HepG2 (cell line): ENCODE measurements at regions not wholly inside any gene's neighbourhood (a gene's known extent, or its start where the extent isn't known, plus 50 kb on each side); places are given as distances from the start of the nearest gene placed in this dataset.

Experiments
- ATAC-seq: fragments of 200-7000 bp; cut with Tn5 transposase; 3 replicates; pipeline ENCODE4 v1.9.1; 2020; ENCODE audit warnings: mild to moderate bottlenecking, moderate library complexity
- BruUV-seq: library from RNA; stranded (reverse); fragments of 400-500 nt; replicated peaks from 2 replicates; lab custom pipeline; 2021; lab: Mats Ljungman, UMichigan
- CTCF ChIA-PET: fragments of 300-600 bp; formaldehyde crosslinking; extraction: SDS; loops from one replicate; lab custom pipeline; 2021; ENCODE audit warnings: low total read pairs, inconsistent platforms, low intra/inter-chr PET ratio; lab: Yijun Ruan, JAX
- POLR2A ChIA-PET: fragments of 350-600 bp; sonication (Branson Sonifier 250); formaldehyde crosslinking; loops from one replicate; lab custom pipeline; 2020; ENCODE audit warnings: antibody characterized with exemption, inconsistent platforms; lab: Yijun Ruan, JAX
- DNase-seq: peaks from one replicate; pipeline ENCODE4 v3.0.0-alpha.2; 2015; ENCODE audit warnings: low spot score
- FAIRE-seq: peaks from 3 replicates; lab custom pipeline; 2011; peaks lifted over from hg19 to GRCh38; lab: Jason Lieb, UNC
- H2AFZ ChIP-seq: one replicate; pipeline ENCODE4 v1.6.1; 2011; ENCODE audit warnings: low read length, inconsistent platforms
- H3K27ac ChIP-seq: fragments of 300-600 bp; 3 replicates; pipeline ENCODE4 v1.8.0; 2011; ENCODE audit warnings: mixed run types, mild to moderate bottlenecking, mixed read lengths, low read length, inconsistent platforms; ENCODE audit not compliant: insufficient read depth; ENCODE audit errors: extremely low read length
- H3K27me3 ChIP-seq, 2 experiments: fragments of 200-600 bp in 1 of 2; 2 replicates in 1 of 2; 3 replicates in 1 of 2; pipeline versions ENCODE4 v1.6.0 to v1.8.0; 2011; ENCODE audit warnings: low read length in 2 of 2, mild to moderate bottlenecking in 2 of 2, moderate library complexity in 2 of 2, inconsistent platforms in 1 of 2; ENCODE audit not compliant: insufficient read depth in 2 of 2, control insufficient read depth in 1 of 2
- H3K36me3 ChIP-seq, 2 experiments: fragments of 200-600 bp in 1 of 2; replicated peaks in 1 of 2; 2 replicates in 1 of 2; 3 replicates in 1 of 2; pipeline versions ENCODE4 v1.5.1 to v1.8.0; 2011; ENCODE audit warnings: low read length in 2 of 2, inconsistent platforms in 1 of 2; ENCODE audit not compliant: insufficient read depth in 2 of 2, control insufficient read depth in 1 of 2
- H3K4me1 ChIP-seq: 2 replicates; pipeline ENCODE4 v1.5.1; 2012; ENCODE audit warnings: low read length, inconsistent platforms; ENCODE audit not compliant: insufficient read depth
- H3K4me2 ChIP-seq: 2 replicates; pipeline ENCODE4 v1.6.0; 2011; ENCODE audit warnings: low read depth, low read length, inconsistent platforms
- H3K4me3 ChIP-seq, 3 experiments: fragments of 200-600 bp in 1 of 3; sonication (generic), shearing (Covaris generic) in 1 of 3; replicated peaks in 1 of 3; 2 replicates each; pipeline ENCODE4 v1.5.1; 2011 to 2016; ENCODE audit warnings: low read length in 3 of 3, inconsistent platforms in 2 of 3, low read depth in 2 of 3, mild to moderate bottlenecking in 2 of 3, control low read depth in 1 of 3, mixed read lengths in 1 of 3; ENCODE audit not compliant: insufficient read depth in 1 of 3
- H3K79me2 ChIP-seq: one replicate; pipeline ENCODE4 v1.6.1; 2011; ENCODE audit warnings: low read length, inconsistent platforms; ENCODE audit not compliant: insufficient read depth
- H3K9ac ChIP-seq: 2 replicates; pipeline ENCODE4 v1.6.0; 2011; ENCODE audit warnings: mild to moderate bottlenecking, low read depth, low read length, inconsistent platforms; ENCODE audit not compliant: insufficient read depth
- H3K9me3 ChIP-seq: 2 replicates; pipeline ENCODE4 v1.5.1; 2012; ENCODE audit warnings: mild to moderate bottlenecking, low read length
- H4K20me1 ChIP-seq: 2 replicates; pipeline ENCODE4 v1.6.0; 2011; ENCODE audit warnings: inconsistent platforms, mild to moderate bottlenecking, low read length, moderate library complexity; ENCODE audit not compliant: insufficient read depth
- FOXA1 ChIP-seq, 2 experiments: fragments of 450-650 bp in 1 of 2; sonication (generic) in 1 of 2; formaldehyde crosslinking in 1 of 2; IDR thresholded peaks; 2 replicates each; pipeline versions ENCODE4 v1.4.0 to v1.6.1; 2016 to 2020; ENCODE audit warnings: missing genetic modification reagents in 1 of 2
- FOXA3 ChIP-seq: IDR thresholded peaks from 2 replicates; pipeline ENCODE4 v1.6.1; 2016; ENCODE audit warnings: missing genetic modification reagents, missing compliant biosample characterization
- FOXP1 ChIP-seq, 2 experiments: fragments of 450-650 bp in 1 of 2; IDR thresholded peaks; 2 replicates each; pipeline ENCODE4 v1.6.1; 2017 to 2018; ENCODE audit warnings: antibody characterized with exemption in 1 of 2
- HHEX ChIP-seq: IDR thresholded peaks from 2 replicates; pipeline ENCODE4 v1.6.1; 2016; ENCODE audit warnings: control low read depth
- NCOA5 ChIP-seq: sonication (generic); formaldehyde crosslinking; IDR thresholded peaks from 2 replicates; pipeline ENCODE4 v1.4.0; 2020; ENCODE audit warnings: missing genetic modification reagents
- NFIB ChIP-seq: sonication (generic); formaldehyde crosslinking; IDR thresholded peaks from 2 replicates; pipeline ENCODE4 v1.9.0; 2021; ENCODE audit warnings: missing genetic modification reagents, mild to moderate bottlenecking, borderline replicate concordance
- NR2F1 ChIP-seq, 2 experiments: fragments of 450-650 bp in 1 of 2; formaldehyde crosslinking in 1 of 2; IDR thresholded peaks; 2 replicates each; pipeline versions ENCODE4 v1.5.0 to v1.6.1; 2016 to 2020; ENCODE audit warnings: mild to moderate bottlenecking in 1 of 2, missing compliant biosample characterization in 1 of 2, missing genetic modification reagents in 1 of 2, moderate library complexity in 1 of 2
- PLRG1 ChIP-seq: fragments of 450-650 bp; conservative IDR thresholded peaks from 2 replicates; pipeline ENCODE4 v1.6.1; 2016
- PTBP1 ChIP-seq: fragments of 200-400 bp; formaldehyde crosslinking; IDR thresholded peaks from 2 replicates; pipeline ENCODE4 v1.6.1; 2018; ENCODE audit warnings: low read length, low read depth; ENCODE audit not compliant: poor library complexity, severe bottlenecking
- SOX5 ChIP-seq: IDR thresholded peaks from 2 replicates; pipeline ENCODE4 v1.6.1; 2016; ENCODE audit warnings: borderline replicate concordance
- TAF15 ChIP-seq: fragments of 200-400 bp; formaldehyde crosslinking; IDR thresholded peaks from one replicate; pipeline ENCODE4 v1.6.1; 2018; ENCODE audit warnings: mild to moderate bottlenecking, low read depth, low read length; ENCODE audit not compliant: poor library complexity, severe bottlenecking
- TBX3 ChIP-seq: fragments of 450-650 bp; IDR thresholded peaks from 2 replicates; pipeline ENCODE4 v1.6.1; 2017; ENCODE audit warnings: antibody characterized with exemption, mild to moderate bottlenecking, inconsistent platforms, borderline replicate concordance
- ZBTB42 ChIP-seq: sonication (generic); formaldehyde crosslinking; IDR thresholded peaks from 2 replicates; pipeline ENCODE4 v1.5.0; 2020; ENCODE audit warnings: mild to moderate bottlenecking, missing genetic modification reagents
- ZMYM4 ChIP-seq: sonication (generic); formaldehyde crosslinking; IDR thresholded peaks from 2 replicates; pipeline ENCODE4 v1.8.1; 2023; ENCODE audit warnings: mild to moderate bottlenecking, missing genetic modification reagents
- ZNF275 ChIP-seq: sonication (generic); formaldehyde crosslinking; IDR thresholded peaks from 2 replicates; pipeline ENCODE4 v1.8.0; 2022; ENCODE audit warnings: missing genetic modification reagents, mild to moderate bottlenecking, inconsistent platforms, borderline replicate concordance
- ZNF605 ChIP-seq: sonication (generic); formaldehyde crosslinking; IDR thresholded peaks from 2 replicates; pipeline ENCODE4 v1.8.0; 2022; ENCODE audit warnings: mild to moderate bottlenecking, missing genetic modification reagents
- ZNF609 ChIP-seq: sonication (generic); formaldehyde crosslinking; IDR thresholded peaks from 2 replicates; pipeline ENCODE4 v1.4.0; 2020; ENCODE audit warnings: mild to moderate bottlenecking, missing genetic modification reagents, borderline replicate concordance
- WGBS: methylation state at CpG from one replicate; pipeline ENCODE4 v1.1.6; 2017; ENCODE audit warnings: low lambda C conversion rate; 5-methylcytosine and 5-hydroxymethylcytosine counted together
- in situ Hi-C: cut with HindIII; loops from 2 replicates; pipeline ENCODE4 v1.10.0; 2017; ENCODE audit warnings: low pct_unique_long_range_greater_than_20kb; ENCODE audit not compliant: extremely low pct_ligation_motif_present
- intact Hi-C: fragments of 100-400 bp; cut with micrococcal nuclease; formaldehyde crosslinking; loops from one replicate; pipeline ENCODE4 v1.10.0; 2022; ENCODE audit not compliant: unreplicated experiment

GRCh38 chr10:108735380-108735779, 1187.9 kb downstream of the XPNPEP1 start (continued):
- no peak for TF ChIP-seq PTBP1
- TF ChIP-seq ZMYM4 (CRISPR knock-in tag), result no peak
- no peak for TF ChIP-seq NCOA5 (CRISPR knock-in tag)
- TF ChIP-seq ZNF275 (CRISPR knock-in tag), result no peak

GRCh38 chr10:108721874-108722273, 1201.4 kb downstream of the XPNPEP1 start:
- 4% methylated on average over 1 of the region's 1 CpG for WGBS
- FAIRE-seq, result no peak
- CTCF ChIA-PET, result no interaction called here
- no peak overlapping the region for H3K27ac ChIP-seq
- no peaks in the 10 kb centered on the region for H3K27me3 ChIP-seq
- in situ Hi-C loops (no loop called here), intact Hi-C loops (no loop called here)
- H3K4me1 ChIP-seq, result no peaks in the 10 kb centered on the region
- no peaks in the 10 kb centered on the region for H4K20me1 ChIP-seq
- POLR2A ChIA-PET, result no interaction called here
- BruUV-seq, result no TSS peak
- H3K36me3 ChIP-seq, result no peaks in the 10 kb centered on the region
- H2AFZ ChIP-seq, result no peak overlapping the region
- H3K79me2 ChIP-seq, result no peaks in the 10 kb centered on the region
- H3K9me3 ChIP-seq, result peaks cover 61% of the 10 kb centered on the region
- TF ChIP-seq NFIB (CRISPR knock-in tag), result no peak
- peak; percentile 47; the same call in 1 of the 2 replicates for TF ChIP-seq ZNF609 (CRISPR knock-in tag)
- peak; percentile 22; the same call in 1 of the 2 replicates for TF ChIP-seq SOX5 (CRISPR knock-in tag)
- no peak for TF ChIP-seq TAF15
- peak; percentile 93 for TF ChIP-seq TBX3
- TF ChIP-seq PLRG1, result no peak
- no peak for TF ChIP-seq ZNF605 (CRISPR knock-in tag)
- TF ChIP-seq FOXA1 (IDR thresholded peaks at IDR 0.05), result 0 out of 2 replicates have a peak, but pooled peaks have one; percentile 60
- TF ChIP-seq FOXA1 (CRISPR knock-in tag; IDR thresholded peaks at IDR 0.05), result 0 out of 2 replicates have a peak, but pooled peaks have one; percentile 34
- TF ChIP-seq ZBTB42 (CRISPR knock-in tag), result no peak
- TF ChIP-seq FOXP1 (IDR thresholded peaks at IDR 0.05), result no peak
- TF ChIP-seq FOXP1 (CRISPR knock-in tag; IDR thresholded peaks at IDR 0.05), result 0 out of 2 replicates have a peak, but pooled peaks have one; percentile 10
- peak; percentile 34; the same call in 1 of the 2 replicates for TF ChIP-seq FOXA3 (CRISPR knock-in tag)
- peak in 1 of 2 experiments; percentile 51; a peak in 1 of 4 replicates for TF ChIP-seq NR2F1 (CRISPR knock-in tag; IDR thresholded peaks at IDR 0.05)
- TF ChIP-seq ZMYM4 (CRISPR knock-in tag), result no peak
- peak; percentile 40; the same call in 1 of the 2 replicates for TF ChIP-seq HHEX (CRISPR knock-in tag)
- H3K4me3 ChIP-seq, result no peak overlapping the region
- H3K4me2 ChIP-seq, result no peak overlapping the region
- no peak for ATAC-seq
- no peak for DNase-seq
- no peak overlapping the region for H3K9ac ChIP-seq
